22Rv1 (cell line): ENCODE measurements at regions not wholly inside any gene's neighbourhood (a gene's known extent, or its start where the extent isn't known, plus 50 kb on each side); places are given as distances from the start of the nearest gene placed in this dataset.
"Not testable (repeated sequence)": the region's sequence is repeated elsewhere in the genome, so short reads cannot be mapped to it uniquely, and the experiment has no call there.

ENCODE experiments used
- CTCF ChIP-seq: fragments of 450-650 bp; IDR thresholded peaks from 2 replicates; pipeline ENCODE4 v1.5.1; 2017; ENCODE audit warnings: mild to moderate bottlenecking
- ZFX ChIP-seq: fragments of 450-650 bp; IDR thresholded peaks from 2 replicates; pipeline ENCODE4 v1.6.1; 2017; ENCODE audit warnings: antibody characterized with exemption, borderline replicate concordance

- TF ChIP-seq CTCF, ZFX: not testable (repeated sequence)
Observed at GRCh38 chrY:7713738-7714137, 802.2 kb upstream of the AMELY start.
